ENCODE measurements at regions not wholly inside any gene's neighbourhood (a gene's known extent, or its start where the extent isn't known, plus 50 kb on each side); places are given as distances from the start of the nearest gene placed in this dataset.

DNA sequence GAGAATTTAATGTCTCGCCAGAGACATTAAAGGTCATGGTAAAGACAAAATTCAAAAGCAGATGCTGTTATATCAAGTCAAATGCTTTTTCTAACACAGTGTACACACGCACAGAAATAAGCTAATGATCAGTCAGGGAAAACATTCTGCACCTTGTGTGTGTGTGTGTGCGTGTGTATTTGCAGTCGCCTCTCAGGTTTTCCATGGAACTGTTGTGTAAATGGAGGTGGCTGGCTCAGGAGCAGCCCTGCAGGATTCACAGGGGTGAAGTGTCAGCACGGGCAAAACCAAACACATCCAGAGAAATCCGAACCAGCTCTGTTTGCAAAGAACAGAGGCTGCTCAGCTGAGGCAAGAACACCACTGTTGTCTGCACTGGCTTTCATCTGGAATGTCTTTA, 76.2 kb upstream of the YWHAQ start:
- Histone ChIP-seq H3F3A (ENCODE audit: control insufficient read depth, insufficient read depth) (no peaks in the 10 kb centered on the region), H4K20me1 (ENCODE audit: control insufficient read depth, insufficient read depth, low read depth, low read length) (no peaks in the 10 kb centered on the region), H3K79me2 (ENCODE audit: control insufficient read depth, low read length) (no peaks in the 10 kb centered on the region), H3K27me3 (ENCODE audit: control insufficient read depth, low read length) (peaks cover 4% of the 10 kb centered on the region; the same call in 1 of the 2 replicates), H3K9me3 (ENCODE audit: control insufficient read depth, insufficient read depth, low read length) (no peaks in the 10 kb centered on the region), H3K4me3 (ENCODE audit: low read length) (no peak overlapping the region), H3K4me1 (ENCODE audit: control insufficient read depth, low read length) (no peaks in the 10 kb centered on the region), H3K9me2 (replicated peaks; ENCODE audit: control insufficient read depth, low read length) (no peaks in the 10 kb centered on the region), H3K27ac (ENCODE audit: low read depth, low read length) (no peak overlapping the region), H3K4me2 (ENCODE audit: low read length) (no peak overlapping the region), H3K36me3 (ENCODE audit: control insufficient read depth, low read length) (no peaks in the 10 kb centered on the region)
- TF ChIP-seq, protein P1, sequence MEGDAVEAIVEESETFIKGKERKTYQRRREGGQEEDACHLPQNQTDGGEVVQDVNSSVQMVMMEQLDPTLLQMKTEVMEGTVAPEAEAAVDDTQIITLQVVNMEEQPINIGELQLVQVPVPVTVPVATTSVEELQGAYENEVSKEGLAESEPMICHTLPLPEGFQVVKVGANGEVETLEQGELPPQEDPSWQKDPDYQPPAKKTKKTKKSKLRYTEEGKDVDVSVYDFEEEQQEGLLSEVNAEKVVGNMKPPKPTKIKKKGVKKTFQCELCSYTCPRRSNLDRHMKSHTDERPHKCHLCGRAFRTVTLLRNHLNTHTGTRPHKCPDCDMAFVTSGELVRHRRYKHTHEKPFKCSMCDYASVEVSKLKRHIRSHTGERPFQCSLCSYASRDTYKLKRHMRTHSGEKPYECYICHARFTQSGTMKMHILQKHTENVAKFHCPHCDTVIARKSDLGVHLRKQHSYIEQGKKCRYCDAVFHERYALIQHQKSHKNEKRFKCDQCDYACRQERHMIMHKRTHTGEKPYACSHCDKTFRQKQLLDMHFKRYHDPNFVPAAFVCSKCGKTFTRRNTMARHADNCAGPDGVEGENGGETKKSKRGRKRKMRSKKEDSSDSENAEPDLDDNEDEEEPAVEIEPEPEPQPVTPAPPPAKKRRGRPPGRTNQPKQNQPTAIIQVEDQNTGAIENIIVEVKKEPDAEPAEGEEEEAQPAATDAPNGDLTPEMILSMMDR (IDR thresholded peaks at IDR 0.05; ENCODE audit: low read depth, low read length, poor library complexity, severe bottlenecking), result no peak

DNA sequence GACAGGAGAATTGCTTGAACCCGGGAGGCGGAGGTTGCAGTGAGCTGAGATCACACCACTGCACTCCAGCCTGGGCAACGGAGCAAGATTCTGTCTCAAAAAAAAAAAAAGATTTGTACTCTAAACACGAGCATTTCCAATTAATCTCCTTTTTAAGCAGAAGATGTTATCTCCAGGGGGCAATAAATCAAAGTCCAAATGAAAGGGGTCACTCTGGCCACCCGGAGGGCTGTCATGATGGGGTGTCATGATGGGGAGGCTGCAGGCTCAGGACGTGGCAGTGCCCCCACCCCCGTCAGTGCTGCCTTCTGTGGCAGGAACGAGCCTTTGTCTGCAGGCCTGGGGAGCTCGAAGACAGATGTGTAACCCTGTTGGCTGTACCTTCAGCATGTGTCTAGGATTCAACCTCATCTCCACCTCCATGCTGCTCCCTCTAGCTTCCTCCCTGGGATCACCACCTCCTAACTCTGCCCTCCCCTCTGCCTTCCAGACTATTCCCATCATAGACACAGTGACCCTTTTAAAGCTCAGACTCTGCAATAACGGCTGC, 76.9 kb upstream of the YWHAQ start:
- Histone ChIP-seq H4K20me1 (ENCODE audit: control insufficient read depth, insufficient read depth, low read depth, low read length) (no peaks in the 10 kb centered on the region), H3K27me3 (ENCODE audit: control insufficient read depth, low read length) (peaks cover under 1% of the 10 kb centered on the region; the same call in 1 of the 2 replicates), H3F3A (ENCODE audit: control insufficient read depth, insufficient read depth) (no peaks in the 10 kb centered on the region), H3K9me2 (replicated peaks; ENCODE audit: control insufficient read depth, low read length) (no peaks in the 10 kb centered on the region), H3K4me2 (ENCODE audit: low read length) (no peak overlapping the region), H3K36me3 (ENCODE audit: control insufficient read depth, low read length) (no peaks in the 10 kb centered on the region), H3K4me3 (ENCODE audit: low read length) (no peak overlapping the region), H3K4me1 (ENCODE audit: control insufficient read depth, low read length) (no peaks in the 10 kb centered on the region), H3K79me2 (ENCODE audit: control insufficient read depth, low read length) (no peaks in the 10 kb centered on the region), H3K9me3 (ENCODE audit: control insufficient read depth, insufficient read depth, low read length) (no peaks in the 10 kb centered on the region), H3K27ac (ENCODE audit: low read depth, low read length) (no peak overlapping the region)
- TF ChIP-seq EZH2phosphoT487 (IDR thresholded peaks at IDR 0.05; ENCODE audit: borderline replicate concordance, low read length), result no peak
- TF ChIP-seq, protein P1 (IDR thresholded peaks at IDR 0.05; ENCODE audit: low read depth, low read length, poor library complexity, severe bottlenecking), result no peak

DNA sequence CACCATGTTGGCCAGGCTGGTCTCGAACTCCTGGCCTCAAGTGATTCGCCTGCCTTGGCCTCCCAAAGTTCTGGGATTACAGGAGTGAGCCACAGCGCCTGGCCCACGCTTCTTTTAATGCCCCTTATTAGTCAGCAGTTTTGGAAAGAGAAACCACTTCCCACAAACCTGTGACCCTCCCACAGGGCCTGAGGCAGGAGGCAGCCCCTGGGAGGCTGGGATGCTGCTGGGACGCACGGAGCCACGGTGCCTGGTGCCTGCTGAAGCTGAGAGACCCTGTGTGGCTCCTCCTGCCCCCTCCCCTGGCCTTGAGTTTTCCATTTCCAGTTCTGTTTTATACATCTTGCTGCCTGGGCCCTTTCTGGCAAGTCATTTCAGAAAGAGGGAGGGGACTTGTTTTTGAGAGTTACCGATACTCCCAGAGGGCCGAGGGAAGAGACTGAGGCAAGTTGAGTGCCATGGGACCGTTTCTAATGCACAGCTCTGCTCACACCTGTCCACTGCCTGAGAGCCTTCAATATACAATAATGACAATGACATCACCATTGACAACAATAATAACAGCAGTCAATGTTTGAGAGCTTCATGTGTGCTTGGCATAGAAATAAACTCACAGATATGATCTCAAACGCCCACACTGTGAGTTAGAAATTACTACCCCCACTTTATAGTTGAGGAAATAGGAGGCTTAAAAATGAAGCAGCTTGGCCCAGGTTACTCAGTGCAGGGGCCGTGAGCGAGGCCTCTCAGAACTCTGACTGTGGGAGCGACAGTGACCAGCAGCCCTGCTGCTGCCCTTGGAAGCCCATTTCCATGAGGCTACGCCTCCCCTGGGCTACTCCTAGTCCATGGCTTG, 78.1 kb upstream of the YWHAQ start:
- Histone ChIP-seq H3K36me3 (ENCODE audit: control insufficient read depth, low read length) (no peaks in the 10 kb centered on the region), H3K79me2 (ENCODE audit: control insufficient read depth, low read length) (no peaks in the 10 kb centered on the region), H3K4me2 (ENCODE audit: low read length) (no peak overlapping the region), H3K27me3 (ENCODE audit: control insufficient read depth, low read length) (no peaks in the 10 kb centered on the region; the same call in 1 of the 2 replicates), H3F3A (ENCODE audit: control insufficient read depth, insufficient read depth) (no peaks in the 10 kb centered on the region), H3K9me2 (replicated peaks; ENCODE audit: control insufficient read depth, low read length) (no peaks in the 10 kb centered on the region), H3K27ac (ENCODE audit: low read depth, low read length) (no peak overlapping the region), H4K20me1 (ENCODE audit: control insufficient read depth, insufficient read depth, low read depth, low read length) (no peaks in the 10 kb centered on the region), H3K4me3 (ENCODE audit: low read length) (no peak overlapping the region), H3K4me1 (ENCODE audit: control insufficient read depth, low read length) (no peaks in the 10 kb centered on the region), H3K9me3 (ENCODE audit: control insufficient read depth, insufficient read depth, low read length) (no peaks in the 10 kb centered on the region)
- no peak for TF ChIP-seq EZH2phosphoT487 (IDR thresholded peaks at IDR 0.05; ENCODE audit: borderline replicate concordance, low read length)
- TF ChIP-seq, protein P1 (IDR thresholded peaks at IDR 0.05; ENCODE audit: low read depth, low read length, poor library complexity, severe bottlenecking), result no peak

All from DOHH2 (cell line).